ENCODE measurements at regions not wholly inside any gene's neighbourhood (a gene's known extent, or its start where the extent isn't known, plus 50 kb on each side); places are given as distances from the start of the nearest gene placed in this dataset.

GRCh38 chr20:9958693-9959092, 76.1 kb upstream of the ANKEF1 start:
- Histone ChIP-seq H2AFZ (ENCODE audit: low read depth) (no peak overlapping the region), H3K9ac (no peak overlapping the region), H4K20me1 (ENCODE audit: insufficient read depth) (no peaks in the 10 kb centered on the region), H3K27me3 (ENCODE audit: insufficient read depth) (no peaks in the 10 kb centered on the region), H3K4me2 (no peak overlapping the region), H3K79me2 (ENCODE audit: insufficient read depth) (no peaks in the 10 kb centered on the region), H3K27ac (ENCODE audit: low read depth in 2 of 2, low read length in 1 of 2) (no peak overlapping the region), H3F3A (replicated peaks; ENCODE audit: insufficient read depth) (no peaks in the 10 kb centered on the region), H3K9me3 (no peaks in the 10 kb centered on the region), H3K4me1 (ENCODE audit: control insufficient read depth in 1 of 2, insufficient read depth in 2 of 2, low read depth in 1 of 2, low read length in 1 of 2) (no peaks in the 10 kb centered on the region), H3K36me3 (replicated peaks in 1 of 2; ENCODE audit: control insufficient read depth in 1 of 2, insufficient read depth in 2 of 2, low read length in 1 of 2) (no peaks in the 10 kb centered on the region), H3K9me2 (no peaks in the 10 kb centered on the region), H3K4me3 (ENCODE audit: low read depth in 2 of 2, low read length in 1 of 2) (no peak overlapping the region)
- ChIA-PET CTCF (interaction anchor here (1.1 kb wide), 1 partner anchor 23 kb away, joined by 3 read pairs; no protein-coding TSS in a partner anchor), POLR2A (no interaction called here)
- TF ChIP-seq TEAD4 (IDR thresholded peaks at IDR 0.05; ENCODE audit: borderline replicate concordance, insufficient read depth) = no peak
- TF ChIP-seq RCOR1 (IDR thresholded peaks at IDR 0.05; ENCODE audit: low read length) = no peak
- no peak for TF ChIP-seq RXRA (IDR thresholded peaks at IDR 0.05; ENCODE audit: borderline replicate concordance, low read depth)
- TF ChIP-seq SIN3A (IDR thresholded peaks at IDR 0.05; ENCODE audit: borderline replicate concordance, low read depth, low read length) = no peak
- no peak for TF ChIP-seq GABPA (IDR thresholded peaks at IDR 0.05; ENCODE audit: low read depth)
- DNase-seq = no peak

GRCh38 chr20:9955646-9956045, 79.1 kb upstream of the ANKEF1 start:
- DNase-seq = no peak
- no peaks in the 10 kb centered on the region for H4K20me1 ChIP-seq (ENCODE audit: insufficient read depth)
- no peaks in the 10 kb centered on the region for H3K27me3 ChIP-seq (ENCODE audit: insufficient read depth)
- ChIA-PET POLR2A (no interaction called here), CTCF (interaction anchor here (1.5 to 1.7 kb wide), 2 partner anchors 23 to 345 kb away, joined by 3 to 7 read pairs; no protein-coding TSS in a partner anchor)
- H3F3A ChIP-seq (replicated peaks; ENCODE audit: insufficient read depth) = no peaks in the 10 kb centered on the region
- H3K27ac ChIP-seq (ENCODE audit: low read depth in 2 of 2, low read length in 1 of 2) = no peak overlapping the region; a peak in 1 of 4 replicates
- no peaks in the 10 kb centered on the region for H3K4me1 ChIP-seq (ENCODE audit: control insufficient read depth in 1 of 2, insufficient read depth in 2 of 2, low read depth in 1 of 2, low read length in 1 of 2)
- H3K9ac ChIP-seq = no peak overlapping the region
- no peak overlapping the region for H3K4me3 ChIP-seq (ENCODE audit: low read depth in 2 of 2, low read length in 1 of 2)
- no peaks in the 10 kb centered on the region for H3K36me3 ChIP-seq (replicated peaks in 1 of 2; ENCODE audit: control insufficient read depth in 1 of 2, insufficient read depth in 2 of 2, low read length in 1 of 2)
- H2AFZ ChIP-seq (ENCODE audit: low read depth) = no peak overlapping the region
- WGBS (ENCODE audit: low lambda C conversion rate) = 46% methylated on average over 3 of the region's 3 CpGs
- H3K9me2 ChIP-seq = no peaks in the 10 kb centered on the region
- no peaks in the 10 kb centered on the region for H3K9me3 ChIP-seq
- no peak overlapping the region for H3K4me2 ChIP-seq
- H3K79me2 ChIP-seq (ENCODE audit: insufficient read depth) = no peaks in the 10 kb centered on the region
- TF ChIP-seq TAF1 (IDR thresholded peaks at IDR 0.05; ENCODE audit: borderline replicate concordance, low read depth, low read length) = no peak
- TF ChIP-seq RAD21 (IDR thresholded peaks at IDR 0.05; ENCODE audit: low read length) = no peak
- no peak for TF ChIP-seq FOXM1 (IDR thresholded peaks at IDR 0.05; ENCODE audit: low read depth)
- no peak for TF ChIP-seq MEF2A (IDR thresholded peaks at IDR 0.05; ENCODE audit: borderline replicate concordance, low read depth)
- no peak for TF ChIP-seq IRF3 (IDR thresholded peaks at IDR 0.05; ENCODE audit: low read depth, low read length)
- TF ChIP-seq CHD2 (IDR thresholded peaks at IDR 0.05; ENCODE audit: low read length, partially characterized antibody) = no peak
- no peak for TF ChIP-seq RFX5 (IDR thresholded peaks at IDR 0.05; ENCODE audit: low read length)
- TF ChIP-seq GABPA (IDR thresholded peaks at IDR 0.05; ENCODE audit: low read depth) = no peak
- TF ChIP-seq EP300 (IDR thresholded peaks at IDR 0.05; ENCODE audit: borderline replicate concordance in 1 of 2, low read depth in 1 of 2, low read length in 1 of 2) = no peak
- TF ChIP-seq NFIC (IDR thresholded peaks at IDR 0.05; ENCODE audit: borderline replicate concordance) = no peak
- TF ChIP-seq FOSL2 (IDR thresholded peaks at IDR 0.05; ENCODE audit: borderline replicate concordance, low read depth) = peak; percentile 67
- no peak for TF ChIP-seq YY1 (IDR thresholded peaks at IDR 0.05; ENCODE audit: low read depth)
- no peak for TF ChIP-seq RXRA (IDR thresholded peaks at IDR 0.05; ENCODE audit: borderline replicate concordance, low read depth)
- TF ChIP-seq TCF12 (IDR thresholded peaks at IDR 0.05) = no peak
- TF ChIP-seq SMC3 (IDR thresholded peaks at IDR 0.05; ENCODE audit: low read depth, low read length) = no peak
- no peak for TF ChIP-seq RCOR1 (IDR thresholded peaks at IDR 0.05; ENCODE audit: low read length)
- no peak for TF ChIP-seq SIN3A (IDR thresholded peaks at IDR 0.05; ENCODE audit: borderline replicate concordance, low read depth, low read length)
- no peak for TF ChIP-seq REST (IDR thresholded peaks at IDR 0.05; ENCODE audit: low read depth, low read length)
- no peak for TF ChIP-seq USF2 (IDR thresholded peaks at IDR 0.05; ENCODE audit: borderline replicate concordance, low read depth, low read length)
- TF ChIP-seq TEAD4 (IDR thresholded peaks at IDR 0.05; ENCODE audit: borderline replicate concordance, insufficient read depth) = no peak
- TF ChIP-seq, protein P1, sequence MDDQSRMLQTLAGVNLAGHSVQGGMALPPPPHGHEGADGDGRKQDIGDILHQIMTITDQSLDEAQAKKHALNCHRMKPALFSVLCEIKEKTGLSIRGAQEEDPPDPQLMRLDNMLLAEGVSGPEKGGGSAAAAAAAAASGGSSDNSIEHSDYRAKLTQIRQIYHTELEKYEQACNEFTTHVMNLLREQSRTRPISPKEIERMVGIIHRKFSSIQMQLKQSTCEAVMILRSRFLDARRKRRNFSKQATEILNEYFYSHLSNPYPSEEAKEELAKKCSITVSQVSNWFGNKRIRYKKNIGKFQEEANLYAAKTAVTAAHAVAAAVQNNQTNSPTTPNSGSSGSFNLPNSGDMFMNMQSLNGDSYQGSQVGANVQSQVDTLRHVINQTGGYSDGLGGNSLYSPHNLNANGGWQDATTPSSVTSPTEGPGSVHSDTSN (IDR thresholded peaks at IDR 0.05) = peak; percentile 45; the same call in 1 of the 2 replicates
- TF ChIP-seq POLR2AphosphoS5 (IDR thresholded peaks at IDR 0.05; ENCODE audit: low read depth, low read length) = no peak
- peak; percentile 64 for TF ChIP-seq JUND (IDR thresholded peaks at IDR 0.05)

Data from SK-N-SH (cell line).